ENCODE measurements at regions not wholly inside any gene's neighbourhood (a gene's known extent, or its start where the extent isn't known, plus 50 kb on each side); places are given as distances from the start of the nearest gene placed in this dataset.

DNA sequence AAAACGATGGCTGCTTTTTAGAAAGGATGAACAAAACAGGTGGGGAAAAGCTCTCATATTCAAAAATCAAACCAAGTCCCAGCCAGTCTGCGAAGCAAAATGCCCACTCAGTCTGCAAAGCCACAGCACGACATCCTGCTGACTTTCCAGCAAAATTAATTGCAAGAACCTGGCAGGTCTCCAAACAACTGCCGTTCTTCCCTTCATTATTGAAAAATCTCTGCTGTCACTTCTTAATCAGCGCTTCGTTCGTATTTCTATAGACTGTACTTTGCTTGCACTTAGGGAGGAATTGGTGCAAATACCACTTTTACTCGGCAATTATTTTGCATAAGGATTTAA, 222.4 kb downstream of the CBLN4 start:
- no peak for DNase-seq

DNA sequence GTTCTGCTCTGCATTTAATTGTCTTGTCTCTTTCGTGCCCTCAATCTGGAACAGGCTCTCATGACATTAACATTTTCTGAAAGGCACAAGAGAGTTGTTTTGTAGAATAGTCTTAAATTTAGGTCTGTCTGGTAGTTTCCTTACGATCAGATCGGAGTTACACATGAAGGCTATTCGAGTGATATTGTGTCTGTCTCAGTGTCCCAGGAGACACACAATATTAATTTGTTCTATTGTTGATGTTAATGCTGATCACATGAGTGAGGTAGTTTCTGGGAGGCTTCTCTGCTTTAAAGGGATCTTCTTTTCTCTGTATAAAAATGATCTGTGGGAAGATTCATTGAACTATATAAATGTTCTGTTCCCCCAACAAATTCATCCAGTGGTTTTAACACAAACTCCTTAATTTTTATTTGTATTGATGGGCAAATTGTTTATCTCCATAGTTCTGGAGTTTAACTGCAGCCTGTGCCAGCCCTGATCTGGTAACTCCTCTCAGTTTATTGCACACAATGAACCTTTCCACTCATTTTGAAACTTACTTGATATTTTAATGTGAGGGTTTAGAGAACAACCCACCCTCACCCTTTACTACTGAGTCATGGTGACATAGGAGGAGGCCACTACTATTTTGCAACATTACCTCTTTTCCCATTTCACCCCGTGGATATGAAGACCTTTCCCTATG, 223.0 kb downstream of the CBLN4 start:
- no peak for DNase-seq

DNA sequence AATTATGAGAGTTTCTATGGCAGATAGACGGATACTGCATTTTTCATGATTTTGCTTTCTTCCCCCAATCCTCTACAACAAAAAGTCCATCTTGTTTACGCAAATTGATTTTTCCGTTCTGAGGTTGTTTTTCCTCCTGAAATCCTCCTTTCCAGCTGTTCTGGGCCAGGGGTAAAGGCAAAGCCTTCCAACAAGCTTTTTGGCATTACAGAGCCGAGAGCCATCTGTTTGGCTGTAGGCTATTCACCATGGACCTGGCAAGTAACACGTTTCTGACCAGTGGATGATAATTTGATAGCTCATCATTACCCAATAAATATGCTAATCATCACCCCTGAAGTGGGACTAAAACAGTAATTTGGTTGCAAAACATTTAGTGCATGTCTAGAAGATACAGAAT, 226.5 kb downstream of the CBLN4 start:
- DNase-seq = no peak

DNA sequence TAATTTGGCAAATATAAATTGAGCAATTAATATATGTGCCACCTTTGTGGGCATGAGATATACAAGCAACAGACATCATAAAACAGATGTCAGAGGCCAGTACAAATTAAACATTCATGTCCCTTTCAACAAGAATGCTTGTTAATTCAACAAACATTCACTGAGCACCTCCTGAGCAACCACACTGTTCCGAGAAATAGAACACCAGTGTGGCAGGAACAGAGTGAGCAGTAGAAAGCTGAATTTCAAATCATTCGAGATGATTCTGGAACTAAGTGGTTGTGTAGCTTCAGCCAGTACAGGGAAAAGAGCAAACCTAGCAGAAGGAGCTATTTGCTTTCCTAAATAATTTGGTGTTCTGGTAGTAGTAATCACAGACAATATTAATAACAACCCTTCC, 227.7 kb downstream of the CBLN4 start:
- DNase-seq = no peak

DNA sequence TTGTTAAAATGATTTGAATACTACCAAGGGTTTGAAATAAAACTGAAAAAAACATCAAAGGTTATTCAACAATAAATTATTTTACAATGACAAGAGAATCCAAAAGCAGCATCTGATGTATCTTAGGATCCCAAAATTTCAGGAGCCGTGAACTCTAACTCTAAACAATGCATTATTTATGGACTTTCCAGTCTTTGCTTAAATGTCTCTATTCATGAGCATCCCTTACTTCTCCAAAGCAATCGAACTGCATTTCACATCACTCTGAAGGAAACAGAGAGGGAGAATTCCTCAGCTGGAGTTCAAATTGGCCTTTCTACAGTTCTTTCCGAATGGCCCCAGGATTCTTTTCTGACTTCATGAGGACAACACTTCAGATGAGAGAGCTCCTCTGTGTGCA, 229.1 kb downstream of the CBLN4 start:
- no peak for DNase-seq

DNA sequence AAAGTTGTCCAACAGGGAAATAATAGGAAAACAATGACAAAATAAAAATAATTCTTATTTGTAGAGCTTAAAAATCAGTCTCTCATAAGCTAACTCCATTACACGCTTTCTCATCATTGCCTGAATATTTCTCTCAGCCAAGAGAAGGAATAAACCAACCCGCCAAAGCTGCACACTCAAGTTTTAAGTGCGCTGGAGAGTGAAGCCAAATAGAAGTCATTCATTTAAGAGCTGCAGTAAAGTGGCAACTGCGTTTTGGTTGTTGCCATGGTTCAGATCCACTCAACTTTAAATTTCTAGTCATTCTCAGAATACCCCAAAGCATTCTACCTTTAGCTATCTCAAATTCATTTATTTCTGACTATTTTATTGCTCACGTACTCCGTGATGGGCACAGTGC, 230.7 kb downstream of the CBLN4 start:
- no peak for DNase-seq

DNA sequence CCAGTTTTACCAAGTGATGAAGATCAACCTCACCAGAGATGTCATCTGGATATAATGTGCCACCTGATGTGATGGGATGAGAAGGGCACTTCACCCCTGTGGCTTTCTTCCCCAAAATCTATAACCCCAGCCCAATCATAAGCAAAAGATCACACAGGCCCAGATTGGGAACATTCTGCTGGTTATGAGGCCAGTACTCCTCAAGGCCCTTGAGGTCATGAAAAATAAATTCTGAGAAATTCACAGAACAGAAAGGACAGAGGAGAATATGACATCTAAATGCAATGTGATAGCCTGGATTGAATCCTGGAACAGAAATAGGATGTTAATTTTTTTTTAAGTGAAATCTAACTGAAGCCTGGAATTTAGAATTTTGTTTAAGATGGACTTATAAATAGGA, 243.5 kb downstream of the CBLN4 start:
- DNase-seq = no peak

DNA sequence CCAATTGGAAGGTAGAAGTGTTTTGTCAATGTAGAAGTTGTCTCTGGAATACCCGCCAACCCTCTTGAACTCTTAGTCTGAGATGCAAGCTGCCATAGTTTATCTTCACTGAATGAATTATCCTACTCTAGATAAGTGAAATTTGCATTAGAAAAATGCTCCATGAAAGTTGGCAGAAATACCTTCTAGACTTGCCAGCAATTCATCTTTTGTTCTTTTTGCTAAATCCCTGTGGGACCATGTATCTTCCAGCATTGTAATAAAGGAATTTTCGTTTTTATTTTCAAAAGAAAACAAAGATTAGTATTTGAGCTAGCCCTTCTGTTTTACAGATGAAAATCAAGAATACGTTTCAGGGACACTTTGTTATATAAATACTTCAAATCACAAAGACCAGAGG, 244.2 kb downstream of the CBLN4 start:
- no peak for DNase-seq

DNA sequence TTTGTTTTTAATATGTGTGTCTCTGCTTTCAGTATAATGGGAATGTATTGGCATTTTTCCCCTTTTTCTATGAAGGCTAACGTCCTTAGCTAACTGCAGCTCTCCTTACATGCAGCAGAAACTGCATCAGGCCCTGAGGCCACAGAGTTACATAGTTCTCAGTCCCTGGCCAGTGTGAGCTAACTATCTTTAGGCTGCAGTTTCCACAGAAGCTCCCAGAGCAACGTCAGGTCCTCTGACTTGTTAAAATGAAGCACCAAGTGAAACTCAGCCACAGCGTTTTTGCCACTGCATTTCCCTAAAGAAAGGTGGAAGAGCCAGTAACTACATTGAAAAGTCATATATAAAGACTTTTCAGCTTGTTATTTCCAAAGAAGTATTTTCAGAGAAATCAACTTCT, 244.7 kb downstream of the CBLN4 start:
- DNase-seq = no peak

DNA sequence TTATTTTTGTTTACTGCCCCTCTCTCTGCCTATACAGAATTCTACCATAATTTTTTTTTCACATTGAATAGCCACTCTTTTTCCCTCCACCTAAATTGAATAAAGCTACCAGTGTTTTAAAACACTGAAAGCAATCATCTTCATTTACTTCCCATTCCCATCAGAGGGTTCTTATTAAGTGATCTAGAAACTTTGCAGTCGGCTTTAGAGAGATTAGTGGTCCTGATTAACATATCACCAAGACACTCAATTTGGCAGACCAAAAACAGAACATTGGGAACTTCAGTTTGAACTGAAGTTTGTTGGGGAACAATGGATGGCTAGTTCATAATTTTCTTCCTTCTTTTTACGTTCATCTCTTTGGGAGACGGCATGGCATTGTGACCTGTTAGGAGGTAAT, 249.5 kb downstream of the CBLN4 start:
- DNase-seq = no peak

DNA sequence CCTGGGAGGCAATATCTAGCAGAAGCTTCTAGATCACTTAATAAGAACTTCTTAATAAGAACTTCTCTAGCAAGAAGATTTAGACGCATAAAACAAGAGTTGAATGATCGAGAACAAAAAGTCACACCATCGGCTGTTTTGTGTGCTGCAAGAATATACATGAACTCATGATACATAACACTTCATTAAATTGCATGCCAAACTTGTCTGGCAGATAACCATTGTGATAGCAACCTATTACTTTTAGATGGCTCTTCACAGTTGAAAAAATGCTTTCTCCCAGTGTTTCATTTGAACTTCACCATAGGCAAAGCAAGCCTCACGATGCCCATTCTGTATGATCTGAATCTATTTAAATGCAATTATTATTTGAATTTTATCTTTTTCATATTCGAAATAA, 249.9 kb downstream of the CBLN4 start:
- no peak for DNase-seq

DNA sequence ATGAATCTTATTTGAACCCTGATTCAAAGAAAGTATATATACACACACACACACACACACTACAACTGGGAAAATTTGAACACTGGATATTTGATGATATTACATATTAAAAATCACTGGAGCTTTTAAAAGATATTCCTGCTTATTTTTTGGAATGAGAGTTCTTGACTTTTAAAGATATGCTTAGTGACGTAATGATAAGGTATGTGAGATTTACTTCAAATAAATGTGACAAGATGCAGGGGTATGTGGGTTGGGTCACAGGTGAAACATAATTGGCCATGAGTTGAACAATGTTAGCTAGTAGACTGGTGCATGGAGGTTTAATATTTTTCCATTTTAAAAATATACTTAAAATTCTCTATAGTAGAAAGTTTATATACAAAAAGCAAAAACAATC, 258.6 kb downstream of the CBLN4 start:
- DNase-seq = no peak

DNA sequence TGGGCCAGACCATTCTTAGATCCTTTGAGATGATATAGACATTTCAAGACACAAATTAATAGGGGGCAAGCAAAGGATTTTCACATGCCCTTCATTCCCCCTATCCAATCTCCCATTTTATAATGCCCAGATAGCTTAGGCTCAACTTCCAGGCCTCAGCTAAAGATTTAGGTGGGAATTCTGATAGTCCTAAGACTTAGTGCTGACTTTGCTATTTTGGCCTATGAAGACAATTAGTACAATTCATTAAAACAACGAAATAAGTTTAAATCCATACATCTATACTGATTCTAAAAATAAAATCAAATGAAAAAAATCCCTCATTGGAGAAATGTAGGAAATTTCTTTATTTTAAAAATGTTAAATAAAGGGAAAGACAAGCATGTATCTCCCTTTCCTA, 259.5 kb downstream of the CBLN4 start:
- no peak for DNase-seq

DNA sequence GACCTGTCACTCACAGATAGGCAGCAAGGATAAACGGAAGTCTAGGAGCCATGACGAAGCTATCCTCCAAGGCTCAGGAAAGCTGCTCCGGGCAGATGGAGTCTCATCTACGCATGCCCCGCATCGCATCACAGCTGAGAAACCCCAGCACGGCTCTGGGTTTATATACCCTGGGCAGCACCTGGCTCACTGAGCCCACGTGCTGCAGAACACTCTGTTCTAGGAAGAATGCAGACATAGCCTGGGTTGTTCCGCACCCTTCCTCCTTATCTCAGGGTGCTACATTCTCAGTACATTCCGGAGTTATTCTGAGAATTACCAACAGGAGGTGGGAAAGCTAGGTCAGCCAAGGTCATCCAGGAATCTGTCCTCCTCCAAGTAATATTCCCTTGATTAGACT, 260.4 kb downstream of the CBLN4 start:
- DNase-seq = no peak

DNA sequence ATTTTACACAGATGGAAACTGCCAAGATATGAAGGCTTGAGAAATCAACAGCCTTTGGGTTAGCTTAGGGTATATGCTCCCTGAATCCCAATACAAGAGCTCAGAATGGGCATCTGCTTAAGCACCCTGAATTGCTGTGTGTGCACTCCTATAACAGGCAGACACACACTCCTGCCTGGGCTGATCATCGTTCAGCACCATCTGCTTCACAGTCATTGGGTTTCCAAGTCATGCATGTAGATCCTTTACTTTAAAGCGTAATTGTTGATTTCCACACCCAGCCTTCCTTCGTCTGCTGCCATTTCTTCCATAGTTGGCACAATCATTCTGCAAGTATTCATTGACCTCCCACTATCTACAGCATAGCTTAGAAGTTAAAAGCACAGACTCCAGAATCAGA, 263.5 kb downstream of the CBLN4 start:
- DNase-seq = no peak

DNA sequence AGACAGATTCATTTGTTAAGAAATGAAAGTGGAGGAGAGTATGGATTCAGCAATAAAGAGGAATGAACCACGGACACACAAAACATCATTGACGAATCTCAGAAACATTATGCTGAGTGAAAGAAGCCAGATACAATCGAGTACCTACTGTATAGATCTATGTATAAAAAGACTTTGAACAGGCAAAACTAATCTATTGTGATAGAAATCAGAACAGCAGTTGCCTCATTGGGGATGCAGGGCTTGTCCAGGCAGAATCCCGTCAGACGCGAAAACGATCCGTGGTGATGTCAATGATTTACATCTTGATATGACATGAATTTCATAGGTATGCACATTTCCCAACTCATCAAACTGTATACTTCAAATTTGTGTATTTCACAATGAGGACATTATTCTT, 265.2 kb downstream of the CBLN4 start:
- DNase-seq = no peak

DNA sequence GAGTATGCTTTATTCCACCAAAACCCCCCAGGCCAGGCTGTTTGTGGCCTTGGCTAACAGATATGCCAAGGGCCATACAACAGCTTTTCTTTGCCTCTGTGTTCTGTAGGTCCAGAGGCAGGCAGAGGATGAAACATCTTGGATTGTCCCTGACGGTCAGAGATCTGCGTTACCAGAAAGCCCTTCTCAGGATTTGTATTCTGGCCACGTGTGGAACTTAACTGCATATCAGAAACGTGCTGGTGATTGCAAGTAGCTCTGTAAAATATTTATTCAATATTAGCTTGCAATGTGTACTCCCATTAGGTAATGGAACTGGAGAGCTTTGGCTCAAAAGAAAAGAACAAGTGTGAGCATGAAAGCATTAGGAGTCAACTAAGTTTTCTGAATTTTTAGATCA, 275.0 kb downstream of the CBLN4 start:
- no peak for DNase-seq

DNA sequence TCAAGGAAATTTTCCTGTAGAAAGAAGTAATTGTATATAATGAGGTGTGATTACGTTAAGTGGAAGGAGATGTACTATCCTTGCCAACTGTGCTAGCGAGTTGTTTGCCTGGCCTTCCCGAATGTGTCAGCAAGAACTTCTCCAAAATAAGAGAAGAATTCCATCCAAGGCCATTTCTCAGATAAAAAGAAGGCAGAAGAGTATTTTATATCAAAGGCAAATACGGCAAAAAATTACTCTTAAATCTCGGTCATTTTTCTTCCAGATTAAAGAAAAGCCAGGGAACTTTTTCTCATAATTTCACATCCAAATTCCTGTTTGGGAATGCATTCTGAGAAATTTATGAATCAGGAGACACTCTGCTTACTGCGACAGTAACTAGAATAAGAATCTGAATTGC, 290.6 kb downstream of the CBLN4 start:
- DNase-seq = no peak

DNA sequence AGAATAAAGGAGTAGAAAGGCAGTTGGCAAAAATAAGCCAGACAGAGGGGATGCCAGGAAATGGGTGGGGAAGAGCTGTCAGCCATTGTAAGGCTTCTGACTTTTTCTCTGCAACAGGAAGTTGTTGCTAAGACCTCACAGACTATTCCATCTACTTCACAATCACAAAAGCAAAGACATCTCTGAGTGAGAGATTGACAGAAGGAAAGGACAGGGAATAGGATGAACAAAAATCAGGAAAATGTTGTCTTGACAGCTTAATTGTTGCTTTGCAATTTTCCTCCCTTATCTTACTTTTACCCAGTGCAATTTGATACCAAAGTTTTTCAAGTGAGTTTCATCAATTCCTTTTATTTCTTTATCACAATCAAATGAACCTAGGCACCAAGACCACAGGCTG, 291.2 kb downstream of the CBLN4 start:
- DNase-seq = no peak

DNA sequence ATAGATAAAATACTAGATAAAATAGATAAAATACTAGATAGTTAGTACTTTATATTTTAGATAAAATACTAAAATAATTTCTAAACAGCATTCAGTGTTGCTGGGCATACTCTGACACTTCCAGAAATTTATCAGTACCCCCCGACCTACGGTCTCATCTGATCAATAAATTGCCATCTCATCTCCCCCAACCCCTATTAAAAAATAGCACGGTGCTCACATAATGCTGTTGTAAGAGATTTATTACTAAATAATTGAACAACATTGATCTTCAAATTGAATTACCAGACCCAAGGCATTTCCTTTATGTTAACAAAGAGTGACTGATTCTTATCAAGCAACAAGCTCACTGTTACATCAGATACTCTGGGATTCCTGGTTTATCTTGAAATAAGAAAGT, 300.9 kb downstream of the CBLN4 start:
- no peak for DNase-seq

DNA sequence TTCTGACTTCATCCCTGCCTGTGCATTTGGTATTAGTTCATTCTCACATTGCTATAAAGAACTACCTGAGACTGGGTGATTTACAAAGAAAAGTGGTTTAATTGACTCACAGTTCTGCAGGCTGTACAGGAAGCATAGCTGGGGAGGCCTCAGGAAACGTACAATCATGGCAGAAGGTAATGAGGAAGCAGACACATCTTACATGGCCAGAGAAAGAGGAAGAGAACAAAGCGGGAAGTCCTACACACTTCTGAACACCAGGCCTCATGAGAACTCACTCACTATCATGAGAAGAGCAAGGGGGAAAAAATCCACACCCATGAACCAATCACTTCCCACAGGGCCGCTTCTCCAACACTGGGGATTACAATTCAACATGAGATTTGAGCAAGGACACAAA, 303.9 kb downstream of the CBLN4 start:
- DNase-seq = no peak

DNA sequence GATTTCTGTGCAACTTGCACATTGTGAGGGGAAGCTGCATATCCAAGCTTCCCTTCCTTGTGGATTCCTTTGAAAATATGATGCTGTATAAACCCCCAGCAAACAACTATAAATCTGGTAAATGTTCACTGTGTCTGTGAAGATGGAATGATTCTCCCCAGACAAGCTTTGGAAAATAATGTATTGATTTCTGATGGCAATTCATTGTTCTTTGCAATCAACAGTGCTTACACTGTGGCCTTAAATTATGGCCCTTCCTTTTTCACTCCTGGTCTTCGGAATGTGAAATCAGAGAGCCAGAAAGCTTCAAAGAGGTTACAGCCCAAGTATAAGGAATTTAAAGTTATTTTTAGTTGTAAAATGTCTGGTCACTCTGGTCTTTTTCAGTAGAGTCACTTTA, 308.8 kb downstream of the CBLN4 start:
- DNase-seq = no peak

DNA sequence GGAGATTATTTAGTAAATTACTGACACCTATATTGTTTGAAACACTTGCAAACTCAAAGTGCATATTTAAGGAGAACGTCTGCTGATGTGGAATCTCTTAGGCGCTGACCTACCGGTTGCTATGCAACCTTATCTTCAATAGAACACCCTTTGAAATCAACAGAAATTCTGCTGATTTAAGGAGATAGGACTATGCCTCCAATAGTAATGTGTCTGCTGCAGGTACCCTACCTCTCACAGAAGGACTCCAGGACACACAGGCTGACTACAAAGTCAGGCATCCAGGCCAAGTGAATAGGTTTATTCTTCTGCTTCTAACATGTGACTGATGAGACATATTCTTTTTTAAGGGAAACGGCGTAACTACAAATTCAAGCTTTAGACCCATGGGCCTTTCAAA, 311.7 kb downstream of the CBLN4 start:
- no peak for DNase-seq

DNA sequence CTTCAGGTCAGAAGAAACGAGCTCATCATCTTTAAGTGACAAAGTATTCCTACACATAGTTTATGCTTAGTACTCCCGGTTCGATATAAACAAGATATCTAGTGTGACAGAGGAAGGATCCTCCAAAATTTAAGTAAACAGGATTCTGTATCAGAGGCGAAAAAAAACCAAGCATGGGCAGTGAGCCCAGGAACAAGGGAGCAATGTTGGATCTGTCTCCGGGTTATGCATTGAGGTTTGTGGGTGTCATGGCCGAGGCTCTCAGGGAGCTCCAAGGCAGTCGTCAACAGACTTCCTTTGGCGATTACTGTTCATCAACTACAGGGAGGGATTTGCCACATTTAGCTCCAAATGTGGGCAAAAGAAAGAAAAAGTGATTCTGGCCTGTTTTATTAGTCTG, 319.5 kb downstream of the CBLN4 start:
- no peak for DNase-seq

DNA sequence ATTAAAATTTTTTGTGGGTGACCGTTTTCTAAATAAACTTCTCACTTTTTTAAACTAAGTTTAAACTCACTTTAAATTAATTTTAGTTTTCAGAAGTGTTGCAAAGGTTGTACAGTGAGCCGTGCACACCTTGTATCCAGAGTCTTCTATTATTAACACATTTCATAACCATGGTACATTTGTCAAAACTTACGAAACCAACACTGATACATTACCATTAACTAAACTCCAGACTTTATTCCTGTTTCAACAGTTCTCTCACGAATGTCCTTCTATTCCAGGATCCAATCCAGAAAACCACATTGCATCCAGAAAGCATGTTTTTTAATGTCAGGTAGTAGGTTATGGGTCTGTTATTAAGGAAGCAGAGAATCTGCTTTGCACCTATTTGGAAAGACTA, 319.9 kb downstream of the CBLN4 start:
- no peak for DNase-seq

DNA sequence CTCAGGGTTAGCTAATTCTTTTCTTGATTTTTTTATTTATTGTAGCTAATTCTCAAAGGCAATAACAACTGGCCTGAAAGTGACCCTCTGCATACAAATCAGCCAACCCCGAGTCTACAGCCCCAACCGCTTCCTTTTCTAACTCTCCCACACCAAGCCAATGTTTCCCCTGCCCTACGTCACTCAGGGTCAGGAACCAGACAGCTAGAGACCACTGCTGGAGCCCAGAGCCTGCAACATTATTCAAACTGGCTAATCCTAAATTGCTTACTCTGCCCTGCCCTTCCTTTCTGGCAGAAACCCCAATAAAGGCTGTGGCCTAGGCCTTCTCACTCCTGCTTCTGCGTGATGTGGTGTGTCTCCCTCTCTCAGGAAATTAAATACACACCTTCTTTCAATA, 320.7 kb downstream of the CBLN4 start:
- DNase-seq = no peak
